ENCODE measurements at regions not wholly inside any gene's neighbourhood (a gene's known extent, or its start where the extent isn't known, plus 50 kb on each side); places are given as distances from the start of the nearest gene placed in this dataset.

DNA sequence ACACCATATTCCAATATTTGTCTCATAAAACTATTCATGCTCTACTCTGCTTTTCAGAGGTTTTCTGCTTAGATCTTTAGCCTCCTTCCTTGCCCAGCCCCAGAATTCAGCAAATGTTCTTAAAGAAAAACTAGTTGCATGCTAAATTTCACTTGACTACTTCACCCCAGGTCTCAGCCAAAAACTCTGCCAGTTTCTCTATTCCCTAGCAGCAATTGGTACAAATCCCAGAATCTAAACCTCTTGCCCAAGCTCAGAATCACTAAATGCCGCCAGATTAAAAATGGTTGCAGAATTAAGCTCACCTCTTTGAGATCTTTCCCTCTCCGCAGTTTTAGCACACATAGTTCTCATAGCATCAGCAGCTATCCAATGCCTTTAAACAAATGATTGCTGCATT lies 331.2 kb upstream of the SMARCA2 start:
- no peak for DNase-seq (ENCODE audit: low spot score)

GRCh38 chr9:1698991-1699390 lies 316.2 kb upstream of the SMARCA2 start:
- no peak for DNase-seq (ENCODE audit: low spot score)

DNA sequence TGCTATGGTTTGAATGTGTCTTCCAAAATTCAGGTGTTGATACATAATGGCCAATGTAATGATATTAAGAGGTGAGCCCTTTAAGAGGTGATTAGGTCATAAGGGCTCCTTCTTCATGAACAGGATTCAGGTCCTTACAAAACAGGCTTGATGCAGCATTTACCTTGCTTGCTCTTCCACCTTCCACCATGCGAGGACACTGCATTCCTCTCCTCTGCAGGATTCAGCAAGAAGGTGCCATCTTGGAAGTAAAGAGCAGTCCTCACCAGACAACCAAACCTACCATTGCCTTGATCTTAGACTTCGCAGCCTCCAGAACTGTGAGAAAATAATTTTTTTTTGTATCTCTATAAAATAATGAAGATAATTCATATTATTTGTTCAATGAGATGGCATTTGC lies 314.0 kb upstream of the SMARCA2 start:
- no peak for DNase-seq (ENCODE audit: low spot score)

- no peak for DNase-seq (ENCODE audit: low spot score)
These were observed 312.4 kb upstream of the SMARCA2 start for GRCh38 chr9:1702701-1703100.

DNA sequence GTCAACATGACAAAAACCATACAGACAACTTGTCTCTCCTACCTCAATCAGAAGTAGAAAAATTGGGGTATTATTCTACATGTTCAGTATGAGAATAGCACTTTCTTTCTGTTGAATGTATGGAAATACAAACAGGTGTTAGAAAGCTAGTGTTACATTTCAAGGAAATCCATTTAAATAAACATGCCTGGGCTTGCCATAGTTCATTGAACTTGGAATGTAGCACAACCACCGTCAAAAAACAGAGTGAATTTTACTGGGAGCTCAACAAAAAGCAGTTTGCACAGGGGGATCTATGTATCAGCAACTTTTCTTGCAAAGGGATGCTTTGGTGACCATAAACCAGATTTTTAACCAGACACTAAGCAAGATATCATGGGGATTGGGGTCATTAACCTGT lies 307.9 kb upstream of the SMARCA2 start:
- no peak for DNase-seq (ENCODE audit: low spot score)

- DNase-seq (ENCODE audit: low spot score): no peak
These were observed 306.9 kb upstream of the SMARCA2 start for GRCh38 chr9:1708219-1708618.

DNA sequence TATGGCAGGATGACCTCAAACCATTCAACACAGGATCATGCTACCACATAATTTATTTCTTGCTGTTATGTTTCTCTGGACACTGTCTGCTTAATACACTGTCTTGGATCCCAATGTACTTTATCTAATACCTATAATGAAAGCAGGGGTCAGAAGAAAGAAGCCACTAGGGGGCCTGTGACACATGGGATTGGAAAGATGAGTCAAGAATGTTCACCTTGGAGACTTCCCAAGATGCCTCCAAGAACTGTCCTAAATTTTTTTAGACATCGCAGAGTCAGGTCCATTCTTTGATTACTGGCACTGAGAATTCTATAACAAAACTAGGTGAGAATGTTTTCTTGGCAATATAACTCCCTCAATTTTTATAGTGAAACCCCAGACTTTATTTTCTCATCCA lies 305.8 kb upstream of the SMARCA2 start:
- DNase-seq (ENCODE audit: low spot score): no peak

- DNase-seq (ENCODE audit: low spot score): no peak
These were observed 302.2 kb upstream of the SMARCA2 start for GRCh38 chr9:1712861-1713450.

- DNase-seq (ENCODE audit: low spot score): no peak
These were observed 301.3 kb upstream of the SMARCA2 start for GRCh38 chr9:1713841-1714240.

DNA sequence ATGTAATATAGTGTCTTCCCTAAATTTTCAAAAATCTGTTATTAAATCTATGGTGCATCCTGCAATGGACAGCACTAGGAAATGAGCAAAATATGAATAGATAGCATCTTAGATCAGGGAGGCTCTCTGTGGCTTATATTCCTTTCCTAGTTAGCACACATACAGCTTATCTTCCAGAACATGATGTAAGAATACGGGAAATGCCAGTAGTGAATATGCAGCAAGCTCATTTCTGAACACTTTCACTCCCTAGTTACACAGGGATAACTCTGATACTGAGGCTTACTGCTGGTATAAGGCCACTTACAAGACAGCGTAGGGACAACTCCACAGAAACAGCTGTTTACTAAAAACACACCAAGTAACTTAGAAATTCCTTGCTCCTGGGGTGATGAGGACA lies 297.3 kb upstream of the SMARCA2 start:
- no peak for DNase-seq (ENCODE audit: low spot score)

DNA sequence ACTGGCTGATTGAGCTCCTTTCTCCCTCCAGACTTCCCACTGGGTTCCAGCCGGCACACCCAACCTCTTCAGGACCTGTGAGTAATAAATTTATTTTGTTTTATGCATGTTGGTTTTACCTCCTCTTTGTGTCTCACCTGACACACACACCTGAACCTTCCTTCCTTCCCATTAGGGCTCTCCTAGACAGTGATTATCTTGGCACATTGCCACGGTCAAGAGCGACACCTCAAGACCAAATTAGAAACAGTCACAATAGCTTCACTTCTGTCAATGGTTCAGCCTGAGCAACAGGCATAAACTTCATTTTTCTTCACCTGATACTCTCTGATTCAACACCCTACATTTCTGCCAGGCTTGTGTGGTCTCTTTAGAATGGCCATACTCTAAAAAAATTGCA lies 296.3 kb upstream of the SMARCA2 start:
- no peak for DNase-seq (ENCODE audit: low spot score)

DNA sequence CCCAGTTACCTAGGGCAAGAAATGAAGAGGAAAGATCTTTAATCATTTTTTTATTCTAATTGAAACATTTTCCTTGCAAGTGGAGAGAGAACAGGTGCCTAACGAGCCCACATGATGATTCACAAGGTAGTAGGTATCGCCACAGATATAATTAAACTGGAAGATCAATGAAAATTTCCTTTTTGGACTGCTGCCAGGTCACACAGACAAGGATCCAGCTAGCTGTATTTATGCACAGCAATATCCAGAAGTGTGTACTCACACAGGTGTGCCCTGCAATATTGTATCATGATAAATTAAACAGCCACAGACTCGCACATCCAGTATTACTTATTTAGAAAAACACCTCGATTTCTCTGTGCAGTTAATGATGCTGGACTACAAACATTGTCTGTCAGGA lies 294.0 kb upstream of the SMARCA2 start:
- DNase-seq (ENCODE audit: low spot score): no peak

DNA sequence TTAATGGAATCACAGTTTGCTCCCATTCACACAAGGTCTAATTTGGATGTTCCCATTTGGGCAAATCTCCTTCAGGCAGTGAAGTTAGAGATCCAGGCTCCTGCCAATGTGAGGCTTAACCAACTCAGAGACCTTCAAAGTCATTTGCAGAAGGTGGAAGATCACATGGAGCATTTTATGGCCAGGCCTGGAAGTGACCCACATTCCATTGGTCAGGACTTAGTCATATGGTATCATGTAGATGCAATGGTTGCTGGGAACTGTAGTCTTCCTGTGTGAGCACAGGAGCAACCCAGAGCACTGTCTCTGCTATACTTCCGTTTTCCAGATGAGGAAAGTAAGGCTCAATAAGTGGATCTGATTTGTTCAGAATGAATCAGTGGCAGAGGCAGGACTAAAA lies 292.7 kb upstream of the SMARCA2 start:
- no peak for DNase-seq (ENCODE audit: low spot score)

- no peak for DNase-seq (ENCODE audit: low spot score)
These were observed 291.6 kb upstream of the SMARCA2 start for GRCh38 chr9:1723522-1724015.

DNA sequence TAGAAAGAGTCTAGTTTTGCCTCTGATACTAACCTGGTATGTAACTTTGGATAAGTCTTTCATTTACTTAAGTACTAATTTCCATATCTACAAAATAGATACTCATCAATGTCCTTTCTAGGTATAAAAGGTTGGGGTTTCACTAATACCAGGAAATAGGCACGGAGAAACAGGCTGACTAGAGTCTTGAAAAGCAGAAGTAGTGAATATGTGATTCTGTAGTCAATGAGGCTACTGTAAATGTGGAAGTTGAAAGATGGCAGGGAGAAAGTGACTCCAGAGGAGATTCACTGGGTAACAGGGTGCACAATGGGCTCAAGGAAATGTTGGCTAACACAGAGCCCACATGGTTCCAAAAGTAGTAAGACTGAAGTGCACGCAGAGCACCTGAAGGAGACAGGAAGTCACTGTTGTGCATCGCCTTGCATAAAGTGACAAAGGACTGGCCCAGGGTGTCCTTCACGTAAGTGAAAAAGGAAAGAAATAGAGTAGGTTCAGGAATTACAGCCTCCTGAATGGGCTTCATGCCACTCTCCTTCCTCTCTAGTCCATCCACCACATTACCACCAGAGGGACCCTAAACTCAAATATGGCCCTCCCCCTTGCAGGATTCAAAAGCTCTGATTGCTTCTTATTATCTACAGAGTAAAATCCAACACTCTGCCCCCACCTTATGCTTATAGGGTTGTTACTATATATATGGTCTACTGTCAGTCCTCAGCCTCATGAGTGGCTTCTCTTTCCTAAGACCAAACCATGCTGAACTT lies 288.0 kb upstream of the SMARCA2 start:
- no peak for DNase-seq (ENCODE audit: low spot score)

- no peak for DNase-seq (ENCODE audit: low spot score)
These were observed 285.5 kb upstream of the SMARCA2 start for GRCh38 chr9:1729631-1730030.

DNA sequence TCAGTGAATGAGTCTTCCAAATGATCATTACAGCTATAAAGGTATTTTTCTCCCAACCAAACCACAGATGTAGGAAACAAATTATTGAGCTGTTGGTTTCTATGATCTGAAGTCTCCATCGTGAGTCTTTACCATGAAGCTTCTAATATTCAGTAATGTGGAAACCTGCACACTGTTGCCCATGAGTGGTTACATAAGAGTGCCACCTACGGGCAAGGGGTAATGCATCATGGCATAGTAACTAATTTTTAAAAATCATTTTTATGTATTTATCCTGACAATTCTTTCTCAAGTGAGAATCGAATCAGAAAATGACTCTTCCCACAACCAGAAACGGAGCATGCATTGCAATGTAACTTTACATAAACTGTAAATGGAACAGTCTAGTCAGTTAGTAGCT lies 282.5 kb upstream of the SMARCA2 start:
- no peak for DNase-seq (ENCODE audit: low spot score)

DNA sequence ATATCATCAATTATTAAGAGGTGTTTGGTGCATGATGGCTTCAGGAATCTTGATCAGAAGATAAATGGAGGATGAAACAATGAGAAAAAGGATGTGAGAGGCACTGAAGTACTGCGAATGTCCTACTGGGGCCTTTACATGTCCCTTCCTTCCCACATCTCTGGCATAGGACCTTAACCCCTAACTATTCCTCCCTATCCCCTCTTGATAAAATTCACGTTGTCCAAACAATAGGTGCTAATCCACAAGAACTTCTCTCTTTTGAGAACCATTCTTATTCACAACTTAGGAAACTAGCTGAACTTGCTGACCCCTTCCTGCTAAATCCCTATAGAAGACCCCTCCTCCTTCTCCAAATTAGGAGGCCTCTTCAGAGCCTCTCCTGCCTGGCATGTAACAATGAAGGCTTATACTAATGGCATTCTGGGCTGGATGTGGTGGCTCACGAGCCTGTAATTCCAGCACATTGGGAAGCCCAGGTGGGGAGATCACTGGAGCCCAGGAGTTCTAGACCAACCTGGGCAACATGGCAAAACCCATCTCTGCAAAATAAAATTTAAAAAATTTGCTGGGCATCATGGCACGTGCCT lies 276.5 kb upstream of the SMARCA2 start:
- DNase-seq (ENCODE audit: low spot score): no peak

DNA sequence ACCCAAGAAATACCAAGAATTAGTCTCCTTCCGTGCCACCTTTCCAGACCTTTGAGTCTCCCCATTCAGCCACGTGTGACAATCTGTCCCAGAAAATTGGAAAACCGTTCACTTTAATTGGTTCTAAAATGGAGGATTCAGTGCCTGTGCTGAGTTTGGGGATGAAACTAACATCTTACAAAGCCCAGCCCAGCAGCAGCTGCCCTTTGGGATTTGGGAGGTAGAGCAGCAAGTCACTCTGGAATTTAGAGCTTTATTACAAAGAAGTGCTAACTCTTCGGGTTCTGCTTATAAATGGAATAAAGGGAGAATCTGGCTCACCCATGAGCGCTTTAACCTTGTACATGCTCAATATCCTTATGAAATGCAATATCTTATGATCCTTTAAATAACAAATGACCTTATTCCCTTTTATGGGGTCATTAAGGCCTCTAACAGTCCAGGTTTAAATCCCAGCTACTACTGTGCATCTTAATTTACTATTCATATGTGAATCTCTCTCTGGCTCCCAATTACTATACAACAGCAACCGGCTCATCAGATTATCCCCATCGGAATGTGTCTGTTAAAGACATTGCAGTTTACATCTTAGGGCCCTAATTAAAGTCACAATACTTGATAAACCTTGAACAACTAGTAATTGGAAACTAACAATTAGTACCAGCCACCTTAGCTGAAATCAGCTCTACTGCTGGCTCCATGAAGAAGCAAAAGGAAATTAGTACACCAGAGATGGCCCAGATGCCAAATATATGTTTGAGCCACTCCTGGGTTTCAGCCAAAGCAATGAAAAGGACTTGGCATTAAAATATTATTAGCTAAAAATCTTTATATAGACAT lies 271.8 kb upstream of the SMARCA2 start:
- no peak for DNase-seq (ENCODE audit: low spot score)

DNA sequence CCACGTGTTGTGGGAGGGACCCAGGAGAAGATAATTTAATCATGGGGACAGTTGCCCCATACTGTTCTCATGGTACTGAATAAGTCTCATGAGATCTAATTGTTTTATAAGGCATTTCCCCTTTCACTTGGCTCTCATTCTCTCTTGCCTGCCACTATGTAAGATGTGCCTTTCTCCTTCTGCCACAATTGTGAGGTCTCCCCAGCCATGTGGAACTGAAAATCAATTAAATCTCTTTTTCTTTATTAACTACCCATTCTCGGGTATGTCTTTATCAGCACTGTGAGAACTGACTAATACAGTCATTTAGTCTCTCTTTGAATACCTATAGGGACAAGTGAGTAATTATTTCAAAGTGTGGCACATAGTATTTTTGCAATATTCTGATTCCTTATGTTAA lies 269.2 kb upstream of the SMARCA2 start:
- DNase-seq (ENCODE audit: low spot score): no peak

DNA sequence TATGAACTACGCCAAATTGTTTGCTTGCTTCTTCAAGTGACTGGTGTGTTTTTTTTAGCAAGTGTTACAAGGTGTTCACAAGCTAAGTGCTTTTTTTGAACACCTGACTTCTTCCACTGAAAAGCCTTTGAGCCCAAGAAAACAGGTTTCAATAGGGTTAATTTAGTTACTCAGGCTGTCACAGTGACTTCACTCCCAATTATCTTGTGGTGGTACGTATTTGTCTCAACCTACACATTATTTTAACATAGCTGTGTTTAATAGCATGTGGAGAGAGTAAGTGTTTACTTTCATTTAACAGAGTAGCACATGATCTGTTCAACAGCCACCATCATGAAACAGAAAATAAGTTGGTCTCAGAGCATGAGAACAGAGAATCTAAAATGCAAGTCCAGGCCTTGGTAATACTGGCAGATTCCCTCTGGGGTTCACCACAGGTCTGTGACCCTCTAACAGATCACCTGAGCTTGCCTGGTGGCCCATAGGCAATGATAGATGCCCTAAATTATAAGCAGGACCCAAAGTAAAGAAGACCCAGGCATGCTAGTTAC lies 267.7 kb upstream of the SMARCA2 start:
- DNase-seq (ENCODE audit: low spot score): no peak

GRCh38 chr9:1748407-1748806 lies 266.7 kb upstream of the SMARCA2 start:
- DNase-seq (ENCODE audit: low spot score): no peak

Measured in putamen (tissue), 1 donor.